Stimulated activated CD8-positive, alpha-beta memory T cell treated with anti-CD3 and anti-CD28 coated beads, Interleukin-4, amount 100 ng/mL, for 48 hours (primary cell): ENCODE measurements at regions not wholly inside any gene's neighbourhood (a gene's known extent, or its start where the extent isn't known, plus 50 kb on each side); places are given as distances from the start of the nearest gene placed in this dataset.
"Not testable (repeated sequence)": the region's sequence is repeated elsewhere in the genome, so short reads cannot be mapped to it uniquely, and the experiment has no call there.

Experiments
- DNase-seq: peaks from one replicate; pipeline ENCODE4 v3.0.0-alpha.2; 2020

DNA sequence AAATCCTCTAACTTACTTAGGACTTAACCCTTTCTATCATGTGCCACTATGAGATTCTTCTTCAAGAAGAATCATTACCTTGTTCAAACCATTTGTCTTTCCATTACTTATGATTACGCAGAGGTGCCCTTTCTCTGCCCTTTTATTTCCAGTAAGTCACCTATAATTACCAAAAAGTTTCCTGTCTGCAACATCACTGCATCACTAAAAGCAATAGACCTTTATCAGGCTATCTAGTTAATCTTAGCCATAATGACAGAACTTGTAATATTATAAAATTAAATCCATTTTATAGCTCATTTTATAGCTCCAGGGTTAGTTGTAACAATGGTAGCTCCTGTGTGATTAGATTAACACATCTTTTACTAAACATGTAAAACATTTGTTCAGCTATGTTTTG, 673.6 kb upstream of the PITX2 start:
- DNase-seq = no peak

GRCh38 chr4:111303806-111304205, 680.9 kb upstream of the PITX2 start:
- no peak for DNase-seq

DNA sequence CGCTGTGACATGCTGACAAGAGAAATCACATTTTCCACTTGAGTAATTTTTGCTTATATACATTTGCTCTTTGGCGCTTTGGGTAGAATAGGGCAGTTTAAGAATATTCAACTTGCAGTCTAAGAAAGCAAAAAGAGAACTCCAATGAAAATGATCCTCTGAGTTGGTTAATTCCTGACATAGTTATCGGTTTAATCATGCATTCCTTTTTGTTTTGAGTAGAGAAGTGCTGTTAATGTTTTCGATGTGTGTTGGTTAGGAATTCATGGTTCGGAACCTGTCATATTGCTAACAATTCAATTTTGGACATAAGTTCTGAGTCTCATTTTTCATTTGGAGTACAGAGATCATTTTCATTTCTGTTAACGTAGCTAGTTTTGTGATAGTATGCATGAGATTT, 700.6 kb upstream of the PITX2 start:
- no peak for DNase-seq

- DNase-seq = no peak
Observed at GRCh38 chr4:111323916-111324315, 701.0 kb upstream of the PITX2 start.

GRCh38 chr4:111326450-111326849, 703.6 kb upstream of the PITX2 start:
- DNase-seq = no peak

- DNase-seq = no peak
Observed at GRCh38 chr4:111330786-111331185, 707.9 kb upstream of the PITX2 start.

DNA sequence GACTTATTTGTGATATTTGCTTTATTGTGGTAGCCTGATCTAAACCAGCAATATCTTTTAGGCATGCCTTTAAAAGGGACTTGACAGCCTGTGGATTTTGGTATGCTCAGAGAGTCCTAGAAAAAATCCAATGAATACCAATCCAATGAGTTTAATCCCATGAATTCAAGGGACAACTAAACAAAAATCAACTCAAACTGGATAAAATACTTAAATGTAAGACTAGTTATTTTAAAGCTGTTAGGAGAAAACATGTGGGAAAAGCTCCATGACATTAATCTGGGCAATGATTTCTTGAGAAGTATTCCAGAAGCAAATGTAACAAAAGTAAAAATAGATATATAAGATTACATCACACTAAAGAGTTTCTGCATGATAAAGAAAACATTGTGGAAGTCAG, 711.5 kb upstream of the PITX2 start:
- no peak for DNase-seq

DNA sequence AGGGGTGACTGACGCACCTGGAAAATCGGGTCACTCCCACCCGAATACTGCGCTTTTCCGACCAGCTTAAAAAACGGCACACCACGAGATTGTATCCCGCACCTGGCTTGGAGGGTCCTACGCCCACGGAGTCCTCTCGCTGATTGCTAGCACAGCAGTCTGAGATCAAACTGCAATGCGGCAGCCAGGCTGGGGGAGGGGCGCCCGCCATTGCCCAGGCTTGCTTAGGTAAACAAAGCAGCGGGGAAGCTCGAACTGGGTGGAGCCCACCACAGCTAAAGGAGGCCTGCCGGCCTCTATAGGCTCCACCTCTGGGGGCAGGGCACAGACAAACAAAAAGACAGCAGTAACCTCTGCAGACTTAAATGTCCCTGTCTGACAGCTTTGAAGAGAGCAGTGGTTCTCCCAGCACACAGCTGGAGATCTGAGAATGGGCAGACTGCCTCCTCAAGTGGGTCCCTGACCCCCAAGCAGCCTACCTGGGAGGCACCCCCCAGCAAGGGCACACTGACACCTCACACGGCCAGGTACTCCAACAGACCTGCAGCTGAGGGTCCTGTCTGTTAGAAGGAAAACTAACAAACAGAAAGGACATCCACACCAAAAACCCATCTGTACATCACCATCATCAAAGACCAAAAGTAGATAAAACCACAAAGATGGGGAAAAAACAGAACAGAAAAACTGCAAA, 714.5 kb upstream of the PITX2 start:
- not testable (repeated sequence) for DNase-seq

- no peak for DNase-seq
Observed at GRCh38 chr4:111359602-111360001, 736.7 kb upstream of the PITX2 start.

DNA sequence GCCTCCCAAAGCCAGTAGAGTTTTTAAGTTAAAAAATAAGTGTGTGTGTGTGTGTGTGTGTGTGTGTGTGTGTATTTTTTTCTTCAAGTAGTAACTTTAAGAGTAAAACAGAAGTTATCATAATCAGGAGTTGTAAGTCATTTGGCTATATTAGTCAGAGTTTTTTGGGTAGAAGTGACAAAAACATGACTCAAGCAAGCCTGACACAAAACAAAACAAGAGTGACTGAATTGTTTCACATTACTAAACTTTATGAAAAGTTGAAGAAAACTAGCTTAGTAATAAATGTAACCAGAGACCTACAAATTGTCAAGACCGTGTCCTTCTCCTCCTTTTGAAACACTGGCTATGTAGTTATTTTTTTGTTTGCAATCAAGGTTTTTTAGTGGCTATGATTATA, 738.0 kb upstream of the PITX2 start:
- DNase-seq = no peak

GRCh38 chr4:111362941-111363361, 740.1 kb upstream of the PITX2 start:
- DNase-seq = no peak

DNA sequence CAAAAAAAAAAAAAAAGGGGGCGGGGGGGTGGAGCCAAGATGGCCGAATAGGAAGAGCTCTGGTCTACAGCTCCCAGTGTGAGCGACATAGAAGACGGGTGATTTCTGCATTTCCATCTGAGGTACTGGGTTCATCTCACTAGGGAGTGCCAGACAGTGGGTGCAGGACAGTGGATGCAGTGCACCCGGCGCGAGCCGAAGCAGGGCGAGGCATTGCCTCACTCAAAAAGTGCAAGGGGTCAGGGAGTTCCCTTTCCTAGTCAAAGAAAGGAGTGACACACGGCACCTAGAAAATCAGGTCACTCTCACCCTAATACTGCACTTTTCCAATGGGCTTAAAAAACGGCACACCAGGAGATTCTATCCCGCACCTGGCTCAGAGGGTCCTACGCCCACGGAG, 755.0 kb upstream of the PITX2 start:
- not testable (repeated sequence) for DNase-seq

- no peak for DNase-seq
Observed at GRCh38 chr4:111388561-111388960, 756.7 kb upstream of the FAM241A start.

- DNase-seq = no peak
Observed at GRCh38 chr4:111391829-111392228, 753.4 kb upstream of the FAM241A start.

GRCh38 chr4:111393781-111394180, 751.5 kb upstream of the FAM241A start:
- no peak for DNase-seq

- DNase-seq = no peak
Observed at GRCh38 chr4:111398906-111399330, 746.3 kb upstream of the FAM241A start.

- DNase-seq = no peak
Observed at GRCh38 chr4:111399623-111400022, 745.6 kb upstream of the FAM241A start.

- no peak for DNase-seq
Observed at GRCh38 chr4:111400741-111401140, 744.5 kb upstream of the FAM241A start.

- no peak for DNase-seq
Observed at GRCh38 chr4:111404673-111405072, 740.6 kb upstream of the FAM241A start.

DNA sequence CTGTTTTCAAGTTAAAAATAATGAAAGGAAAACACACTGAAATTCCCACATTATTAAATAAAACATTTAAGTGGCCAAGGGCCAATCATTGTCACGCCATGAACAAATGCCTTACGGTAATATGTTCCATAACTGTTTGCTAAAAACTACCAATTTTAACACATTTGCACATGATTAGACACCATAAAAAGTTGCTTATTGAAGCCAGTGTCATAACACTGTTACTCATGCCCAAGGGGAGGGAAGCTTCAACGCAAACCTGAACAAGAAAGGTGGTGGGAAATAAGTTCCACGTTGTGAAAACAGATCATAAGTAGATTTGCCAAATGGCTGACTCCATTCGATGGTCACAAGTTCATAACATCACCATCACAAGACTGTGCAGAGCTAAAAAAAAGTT, 739.3 kb upstream of the FAM241A start:
- DNase-seq = no peak

DNA sequence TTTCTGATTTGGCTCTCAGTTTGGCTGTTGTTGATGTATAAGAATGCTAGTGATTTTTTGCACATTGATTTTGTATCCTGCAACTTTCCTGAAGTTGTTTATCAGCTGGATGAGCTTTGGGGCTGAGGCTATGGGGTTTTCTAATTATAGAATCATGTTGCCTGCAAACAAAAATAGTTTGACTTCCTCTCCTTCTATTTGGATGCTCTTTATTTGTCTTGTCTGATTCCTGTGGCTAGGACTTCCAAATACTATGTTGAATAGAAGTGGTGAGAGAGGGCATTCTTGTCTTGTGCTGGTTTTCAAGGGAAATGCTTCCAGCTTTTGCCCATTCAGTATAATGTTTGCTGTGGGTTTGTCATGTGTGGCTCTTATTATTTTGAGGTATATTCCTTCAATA, 734.7 kb upstream of the FAM241A start:
- DNase-seq = no peak

DNA sequence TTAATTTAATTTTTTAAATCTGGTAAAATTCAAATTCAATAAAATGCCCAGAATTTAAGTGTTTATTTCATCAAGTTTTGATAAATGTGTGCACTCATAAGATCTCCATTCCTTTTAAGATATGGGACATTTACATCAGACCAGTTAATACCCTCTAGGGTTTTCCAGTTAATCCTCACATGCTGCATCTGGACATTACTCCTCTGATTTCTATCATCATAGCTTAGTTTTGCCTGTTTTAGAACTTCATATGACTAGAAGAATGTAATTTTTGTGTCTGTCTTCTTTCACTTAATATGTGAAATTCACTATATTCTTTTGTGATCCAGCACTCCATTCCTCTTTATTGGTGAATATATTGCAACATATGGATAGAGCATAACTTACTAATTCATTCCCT, 727.7 kb upstream of the FAM241A start:
- no peak for DNase-seq

DNA sequence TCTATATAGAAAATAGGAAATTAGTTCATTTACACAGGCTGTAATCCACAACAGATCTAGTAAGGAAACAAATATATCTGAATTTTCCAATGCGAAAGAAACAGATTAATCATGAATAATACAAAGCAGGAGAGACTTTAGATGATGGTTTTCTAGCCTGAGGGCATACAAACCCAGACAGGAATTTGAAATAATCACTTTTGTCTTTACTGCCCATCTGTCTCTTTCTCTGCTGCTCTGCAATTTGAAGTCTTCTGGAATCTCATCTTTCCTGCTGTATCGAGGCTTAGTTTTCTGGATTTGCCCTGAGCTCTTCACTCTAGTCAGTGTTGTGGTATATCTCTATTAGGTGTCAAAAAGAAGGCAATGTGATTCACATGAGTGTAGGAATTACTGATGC, 711.8 kb upstream of the FAM241A start:
- no peak for DNase-seq

GRCh38 chr4:111434586-111434985, 710.7 kb upstream of the FAM241A start:
- DNase-seq = no peak

DNA sequence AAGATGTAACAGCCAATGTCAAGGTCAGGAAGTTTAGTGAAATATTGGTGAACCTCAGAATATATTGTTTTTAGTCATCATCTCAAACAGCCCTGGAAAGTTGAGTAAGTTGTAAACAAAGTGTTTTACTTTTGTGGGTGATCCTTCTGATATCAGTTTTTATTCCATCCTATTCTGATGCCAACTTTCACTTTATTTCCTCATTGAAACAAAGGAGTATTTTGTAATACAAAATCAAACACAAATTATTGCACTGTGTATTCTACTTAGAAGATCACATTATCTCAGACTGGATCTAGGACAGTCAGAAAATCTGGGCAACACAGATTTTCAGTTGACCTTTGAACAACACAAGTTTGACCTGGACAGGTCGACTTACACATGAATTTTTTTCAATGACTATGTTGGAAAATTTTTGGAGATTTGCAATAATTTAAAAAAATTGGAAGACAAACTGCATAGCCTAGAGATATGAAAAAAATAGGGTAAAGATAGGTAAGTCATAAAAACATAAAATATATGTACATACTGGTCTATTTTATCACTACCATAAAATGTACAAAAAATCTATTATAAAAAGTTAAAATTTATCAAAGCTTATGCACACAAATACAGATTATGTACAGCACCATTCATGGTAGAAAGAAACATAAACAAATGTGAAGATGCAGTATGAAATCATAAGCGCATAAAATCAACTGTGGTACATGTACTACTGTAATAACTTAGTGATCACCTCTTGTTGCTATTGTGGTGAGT, 709.1 kb upstream of the FAM241A start:
- no peak for DNase-seq
